Activated naive CD4-positive, alpha-beta T cell treated with anti-CD3 and anti-CD28 coated beads, Interleukin-2, amount 50 U/mL, for 24 hours (primary cell): ENCODE measurements at regions not wholly inside any gene's neighbourhood (a gene's known extent, or its start where the extent isn't known, plus 50 kb on each side); places are given as distances from the start of the nearest gene placed in this dataset.

ENCODE experiments used
- H3K27ac Mint-ChIP-seq: one replicate; pipeline ENCODE4 v1.8.0; 2021; ENCODE audit warnings: mild to moderate bottlenecking, mixed read lengths
- H3K27me3 Mint-ChIP-seq: one replicate; pipeline ENCODE4 v1.8.0; 2021; ENCODE audit warnings: mixed read lengths
- H3K36me3 Mint-ChIP-seq: one replicate; pipeline ENCODE4 v1.8.0; 2021; ENCODE audit warnings: mixed read lengths
- H3K4me1 Mint-ChIP-seq: one replicate; pipeline ENCODE4 v1.8.0; 2021; ENCODE audit warnings: mixed read lengths
- H3K4me3 Mint-ChIP-seq: one replicate; pipeline ENCODE4 v1.8.0; 2021; ENCODE audit warnings: mild to moderate bottlenecking, mixed read lengths
- H3K9me3 Mint-ChIP-seq: one replicate; pipeline ENCODE4 v1.8.0; 2021; ENCODE audit warnings: mixed read lengths

DNA sequence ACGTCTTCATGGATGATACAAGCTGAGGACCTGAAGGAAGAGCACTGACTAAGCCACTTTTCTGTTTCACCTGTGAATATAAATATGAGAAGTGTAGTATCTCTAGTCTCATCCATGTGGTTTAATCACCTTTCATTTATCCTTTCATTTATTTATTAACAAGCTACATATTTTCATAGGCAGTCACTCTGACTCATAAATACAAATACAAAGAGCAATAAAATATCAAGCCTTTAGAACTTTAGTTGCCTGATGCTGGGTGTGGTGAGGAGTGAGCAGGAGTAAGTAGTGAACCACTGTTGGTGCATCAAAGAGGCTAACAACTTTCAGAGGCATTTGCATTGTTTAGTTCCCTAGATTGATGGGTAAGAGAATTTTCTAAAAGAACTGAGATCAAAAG, 269.0 kb upstream of the C1orf87 start:
- H3K27ac Mint-ChIP-seq: no peak overlapping the region
- no peaks in the 10 kb centered on the region for H3K4me1 Mint-ChIP-seq

DNA sequence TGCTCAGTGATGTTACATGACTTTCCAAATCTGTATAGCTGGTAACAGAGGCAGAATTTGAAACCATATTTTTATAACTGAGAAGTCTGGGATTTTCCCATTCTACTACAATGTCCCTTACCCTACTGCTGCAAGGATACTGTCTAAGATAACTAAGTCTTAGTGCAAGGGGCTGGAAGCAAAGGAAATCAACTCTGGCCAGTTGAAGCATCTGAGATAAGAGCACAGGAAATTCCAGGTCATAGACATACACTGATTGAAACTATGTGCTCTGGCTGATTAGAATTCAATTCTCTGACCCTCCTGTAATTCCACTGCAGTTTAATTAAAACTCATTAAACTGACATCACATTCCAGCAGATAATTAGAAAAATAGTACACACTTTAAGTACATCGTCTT, 267.7 kb upstream of the C1orf87 start:
- Mint-ChIP-seq H3K4me3 (no peak overlapping the region), H3K36me3 (no peaks in the 10 kb centered on the region), H3K27ac (no peak overlapping the region), H3K9me3 (no peaks in the 10 kb centered on the region), H3K4me1 (no peaks in the 10 kb centered on the region), H3K27me3 (no peaks in the 10 kb centered on the region)

More for the DNA sequence above, 269.0 kb upstream of the C1orf87 start:
- Mint-ChIP-seq H3K36me3 (no peaks in the 10 kb centered on the region), H3K27me3 (no peaks in the 10 kb centered on the region), H3K4me3 (no peak overlapping the region), H3K9me3 (no peaks in the 10 kb centered on the region)

DNA sequence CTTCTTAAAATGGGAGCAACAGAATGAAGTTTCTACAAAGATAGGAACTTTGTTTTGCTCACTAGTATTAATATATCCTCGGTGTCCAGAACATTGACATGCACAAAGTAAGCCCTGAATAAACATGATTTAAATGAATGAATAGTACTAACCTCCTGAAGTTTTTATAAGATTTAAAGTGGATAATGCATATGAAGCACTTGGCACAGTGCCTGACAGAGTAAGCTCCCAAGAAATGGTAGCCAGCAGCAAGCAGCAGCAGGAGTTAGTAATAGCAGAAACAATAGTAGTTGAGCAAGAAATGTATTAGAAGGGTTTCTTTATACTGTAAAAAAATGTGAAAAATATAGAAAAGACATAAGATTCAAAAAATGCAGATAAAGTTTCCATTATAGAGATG, 258.1 kb upstream of the C1orf87 start:
- Mint-ChIP-seq H3K9me3 (peaks cover 8% of the 10 kb centered on the region), H3K4me1 (no peaks in the 10 kb centered on the region), H3K27ac (no peak overlapping the region), H3K36me3 (no peaks in the 10 kb centered on the region), H3K27me3 (peaks cover under 1% of the 10 kb centered on the region), H3K4me3 (no peak overlapping the region)

DNA sequence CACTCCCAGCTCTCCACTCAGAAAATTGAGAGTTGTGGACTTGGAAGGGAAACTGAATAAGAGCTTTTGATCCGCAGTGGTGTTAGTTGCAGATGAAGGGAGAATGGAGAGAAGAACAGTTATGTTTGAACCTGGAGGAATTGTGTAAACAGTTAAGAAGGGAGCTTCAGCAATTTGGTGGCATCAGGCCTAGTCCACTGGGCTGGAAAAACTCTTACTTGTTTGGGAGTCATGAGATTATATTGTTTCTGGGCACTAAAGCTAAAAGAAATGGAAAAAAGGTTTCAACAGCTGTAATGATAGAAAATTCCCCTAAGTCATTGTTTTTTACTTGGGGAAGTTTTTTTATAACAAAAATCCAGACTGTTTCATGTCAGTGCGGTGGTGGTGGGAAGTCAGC, 256.1 kb upstream of the C1orf87 start:
- Mint-ChIP-seq H3K27ac (no peak overlapping the region), H3K9me3 (peaks cover 13% of the 10 kb centered on the region), H3K36me3 (no peaks in the 10 kb centered on the region), H3K4me1 (no peaks in the 10 kb centered on the region), H3K27me3 (peaks cover 3% of the 10 kb centered on the region), H3K4me3 (no peak overlapping the region)

DNA sequence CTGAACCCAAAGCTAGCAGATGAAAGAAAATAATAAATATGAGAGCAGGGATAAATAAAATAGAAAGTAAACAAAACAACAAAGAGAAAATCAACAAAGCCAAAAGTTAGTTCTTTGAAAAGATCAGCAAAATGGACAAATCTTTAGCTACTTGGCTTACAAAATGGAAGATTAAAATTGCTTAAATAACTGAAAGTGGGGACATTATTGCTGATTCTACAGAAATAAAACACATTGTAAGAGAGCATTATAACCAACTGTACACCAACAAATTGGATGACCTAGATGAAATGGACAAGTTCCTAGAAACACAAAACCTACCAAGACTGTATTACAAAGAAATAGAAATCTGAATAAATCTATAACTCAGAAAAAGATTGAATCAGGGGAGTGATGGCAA, 238.3 kb upstream of the C1orf87 start:
- no peak overlapping the region for H3K4me3 Mint-ChIP-seq
- H3K4me1 Mint-ChIP-seq: no peaks in the 10 kb centered on the region

DNA sequence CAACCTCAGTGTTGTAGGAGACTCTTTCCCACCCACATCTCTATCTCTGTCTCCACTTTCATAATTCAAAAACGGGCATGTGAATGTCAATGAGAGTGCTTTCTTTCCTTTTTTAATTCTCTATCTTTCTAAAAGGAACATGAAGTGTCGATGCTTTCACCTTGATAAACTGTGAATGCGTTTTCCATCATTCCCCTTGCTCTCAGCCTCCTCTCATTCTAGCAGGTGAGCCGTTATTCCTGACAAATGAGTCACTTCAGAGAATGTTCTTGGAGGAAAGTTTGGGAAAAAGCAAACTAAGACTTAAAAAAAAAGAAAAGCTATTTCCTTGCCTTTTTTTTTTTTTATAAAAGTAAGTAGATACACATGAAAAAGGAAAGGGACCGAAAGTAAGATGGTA, 226.0 kb upstream of the C1orf87 start:
- no peaks in the 10 kb centered on the region for H3K36me3 Mint-ChIP-seq
- H3K4me1 Mint-ChIP-seq: no peaks in the 10 kb centered on the region
- H3K27ac Mint-ChIP-seq: no peak overlapping the region

More for the DNA sequence above, 238.3 kb upstream of the C1orf87 start:
- peaks cover 6% of the 10 kb centered on the region for H3K9me3 Mint-ChIP-seq
- H3K27ac Mint-ChIP-seq: no peak overlapping the region
- H3K36me3 Mint-ChIP-seq: no peaks in the 10 kb centered on the region
- peaks cover 3% of the 10 kb centered on the region for H3K27me3 Mint-ChIP-seq

DNA sequence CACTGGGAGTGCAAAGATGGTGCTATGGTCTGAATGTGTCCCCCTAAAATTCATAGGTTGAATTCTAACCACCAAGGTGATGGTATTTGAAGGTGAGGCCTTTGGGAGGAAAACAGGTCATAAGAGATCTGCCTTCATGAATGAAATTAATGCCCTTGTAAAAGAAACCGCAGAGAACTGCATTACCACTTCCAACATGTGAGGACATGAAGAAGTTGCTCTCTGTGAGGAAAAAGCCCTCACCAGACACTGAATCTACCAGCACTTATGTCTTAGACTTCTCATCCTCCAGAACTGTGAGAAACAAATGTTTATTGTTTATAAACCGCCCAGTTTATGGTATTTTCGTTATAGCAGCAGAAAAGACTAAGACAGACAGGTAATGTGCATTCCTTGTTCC, 224.7 kb upstream of the C1orf87 start:
- Mint-ChIP-seq H3K4me1 (no peaks in the 10 kb centered on the region), H3K9me3 (no peaks in the 10 kb centered on the region), H3K4me3 (no peak overlapping the region), H3K27me3 (no peaks in the 10 kb centered on the region), H3K27ac (no peak overlapping the region), H3K36me3 (no peaks in the 10 kb centered on the region)

More for the DNA sequence above, 226.0 kb upstream of the C1orf87 start:
- Mint-ChIP-seq H3K27me3 (no peaks in the 10 kb centered on the region), H3K4me3 (no peak overlapping the region), H3K9me3 (no peaks in the 10 kb centered on the region)

DNA sequence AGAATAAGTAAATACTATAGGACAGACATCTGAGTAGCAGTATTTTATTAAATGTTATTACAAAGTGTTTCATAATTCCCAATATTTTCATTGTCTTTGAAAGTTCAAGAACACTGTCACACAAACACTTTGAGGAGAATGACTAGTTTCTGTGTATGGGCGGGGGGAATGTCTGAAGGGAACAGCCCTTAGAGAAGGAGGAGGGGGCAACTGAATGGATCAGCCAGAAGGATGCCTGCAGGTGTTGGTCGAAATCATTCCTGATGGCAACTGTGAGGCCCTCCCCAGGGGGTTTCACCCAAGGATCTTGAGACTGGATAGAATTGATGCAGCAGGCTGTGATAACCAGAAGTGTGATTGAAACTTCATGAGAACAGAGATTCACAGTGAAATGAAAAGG, 223.2 kb upstream of the C1orf87 start:
- Mint-ChIP-seq H3K36me3 (no peaks in the 10 kb centered on the region), H3K9me3 (no peaks in the 10 kb centered on the region), H3K4me1 (no peaks in the 10 kb centered on the region), H3K4me3 (no peak overlapping the region), H3K27ac (no peak overlapping the region), H3K27me3 (no peaks in the 10 kb centered on the region)

DNA sequence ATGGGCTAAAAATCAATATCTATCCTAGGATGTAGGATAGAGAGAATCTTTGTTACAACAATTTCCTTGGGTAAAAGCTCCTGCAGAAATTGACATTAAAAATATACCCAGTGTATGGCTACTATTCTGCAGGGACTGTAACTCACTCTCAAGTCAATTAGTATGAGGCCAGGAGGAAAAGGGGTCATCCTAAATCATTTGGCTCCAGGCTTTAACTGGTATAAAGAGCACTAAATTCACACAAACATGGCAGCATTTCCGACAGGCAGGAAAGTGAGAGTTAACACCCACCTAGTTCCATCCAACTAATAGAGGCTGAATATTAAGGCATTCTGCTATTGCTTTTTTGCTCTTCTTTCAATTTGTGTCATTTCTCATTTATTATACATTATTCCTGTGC, 218.6 kb upstream of the C1orf87 start:
- no peaks in the 10 kb centered on the region for H3K4me1 Mint-ChIP-seq
- no peak overlapping the region for H3K27ac Mint-ChIP-seq
- H3K9me3 Mint-ChIP-seq: no peaks in the 10 kb centered on the region
- H3K4me3 Mint-ChIP-seq: no peak overlapping the region
- H3K36me3 Mint-ChIP-seq: no peaks in the 10 kb centered on the region
- no peaks in the 10 kb centered on the region for H3K27me3 Mint-ChIP-seq

DNA sequence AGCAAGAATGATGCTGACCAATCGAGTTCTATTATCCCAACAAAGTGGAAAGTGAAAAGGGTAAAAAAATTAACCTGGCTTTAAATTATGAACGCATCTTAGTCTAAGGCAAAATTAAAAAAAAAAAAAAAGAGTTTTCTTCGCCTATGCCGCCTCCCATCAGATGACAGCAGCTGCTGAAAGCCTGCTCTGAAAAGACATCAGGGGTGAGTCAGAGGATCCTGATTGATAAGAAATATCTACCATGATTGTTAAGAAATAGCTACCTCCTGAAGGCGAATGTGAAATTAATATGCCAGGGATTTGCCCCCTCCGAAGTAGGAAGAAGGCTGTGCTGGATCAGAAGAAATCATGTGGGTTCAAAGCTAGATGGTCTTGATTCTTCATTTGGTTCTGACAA, 216.8 kb upstream of the C1orf87 start:
- Mint-ChIP-seq H3K4me1 (no peaks in the 10 kb centered on the region), H3K9me3 (no peaks in the 10 kb centered on the region), H3K27ac (no peak overlapping the region), H3K36me3 (no peaks in the 10 kb centered on the region), H3K27me3 (no peaks in the 10 kb centered on the region), H3K4me3 (no peak overlapping the region)

DNA sequence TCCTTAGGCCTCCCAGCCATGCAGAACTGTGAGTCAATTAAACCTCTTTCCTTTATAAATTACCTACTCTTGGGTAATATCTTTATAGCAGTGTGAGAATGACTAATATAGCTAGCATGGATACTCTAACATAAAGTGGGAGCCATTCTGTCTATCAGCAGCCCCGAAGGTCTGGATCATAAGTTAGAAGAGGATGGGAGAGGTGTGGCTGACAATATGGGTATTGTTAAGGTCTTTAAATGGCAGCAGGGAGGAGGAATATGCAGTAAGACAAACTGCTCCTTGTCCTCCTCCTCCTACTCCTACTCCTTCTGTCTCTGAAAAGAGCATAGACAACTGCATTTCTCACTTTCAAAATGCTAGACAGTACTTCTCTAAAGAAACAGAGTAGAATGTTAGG, 214.0 kb upstream of the C1orf87 start:
- Mint-ChIP-seq H3K4me3 (no peak overlapping the region), H3K27ac (no peak overlapping the region), H3K9me3 (no peaks in the 10 kb centered on the region)

DNA sequence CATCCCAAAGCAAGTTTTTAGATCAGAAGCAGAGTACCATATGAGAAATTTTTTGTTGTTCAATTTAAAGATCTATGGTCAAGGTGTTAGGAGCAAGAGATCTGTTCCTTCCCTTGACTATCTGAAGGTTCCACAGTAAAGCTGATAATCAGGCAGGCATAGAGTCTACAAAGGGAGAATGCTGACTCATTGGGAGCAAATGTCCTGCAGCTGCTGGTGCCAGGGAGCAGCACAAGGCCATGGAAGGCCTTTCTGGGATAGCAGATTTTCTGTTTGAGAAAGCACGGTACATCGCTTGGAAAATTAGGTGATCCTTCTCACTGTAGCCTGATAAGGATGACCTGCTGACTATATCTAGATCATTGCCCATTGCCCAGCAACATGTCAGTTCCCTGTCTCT, 210.1 kb upstream of the C1orf87 start:
- H3K27ac Mint-ChIP-seq: no peak overlapping the region
- peaks cover 3% of the 10 kb centered on the region for H3K27me3 Mint-ChIP-seq
- no peaks in the 10 kb centered on the region for H3K9me3 Mint-ChIP-seq
- H3K4me1 Mint-ChIP-seq: peaks cover 10% of the 10 kb centered on the region
- H3K36me3 Mint-ChIP-seq: no peaks in the 10 kb centered on the region
- H3K4me3 Mint-ChIP-seq: no peak overlapping the region

More for the DNA sequence above, 214.0 kb upstream of the C1orf87 start:
- no peaks in the 10 kb centered on the region for H3K36me3 Mint-ChIP-seq
- peaks cover 1% of the 10 kb centered on the region for H3K27me3 Mint-ChIP-seq
- H3K4me1 Mint-ChIP-seq: no peaks in the 10 kb centered on the region

DNA sequence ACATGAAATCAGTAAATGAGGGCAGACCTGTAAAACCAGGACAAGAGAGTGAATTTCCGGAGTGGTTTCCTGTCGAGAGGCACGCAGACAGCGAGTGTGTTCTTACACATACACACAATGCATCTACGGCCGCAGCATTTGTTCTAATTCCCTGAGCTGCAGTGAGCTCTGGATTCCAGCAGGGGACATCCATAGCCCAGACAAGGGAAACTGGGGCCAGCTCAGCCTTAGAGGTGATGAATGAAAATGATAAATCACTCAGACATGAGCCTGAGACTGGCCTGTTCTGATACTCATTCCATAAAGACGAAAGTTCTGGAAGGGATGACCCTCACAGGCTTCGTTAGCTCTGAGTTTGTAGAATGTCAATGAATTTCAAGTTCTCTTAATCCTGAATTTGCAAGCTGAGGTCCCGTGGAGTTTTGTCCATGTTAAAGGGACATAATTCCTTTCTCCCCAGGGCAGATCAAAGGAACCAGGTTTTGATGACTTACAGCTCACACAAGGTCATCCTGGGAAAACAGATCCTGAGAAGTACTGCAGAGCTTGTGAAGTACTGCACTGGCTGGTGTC, 207.9 kb upstream of the C1orf87 start:
- Mint-ChIP-seq H3K27ac (no peak overlapping the region), H3K4me1 (peaks cover 10% of the 10 kb centered on the region), H3K4me3 (no peak overlapping the region), H3K9me3 (no peaks in the 10 kb centered on the region), H3K27me3 (peaks cover 3% of the 10 kb centered on the region), H3K36me3 (no peaks in the 10 kb centered on the region)

DNA sequence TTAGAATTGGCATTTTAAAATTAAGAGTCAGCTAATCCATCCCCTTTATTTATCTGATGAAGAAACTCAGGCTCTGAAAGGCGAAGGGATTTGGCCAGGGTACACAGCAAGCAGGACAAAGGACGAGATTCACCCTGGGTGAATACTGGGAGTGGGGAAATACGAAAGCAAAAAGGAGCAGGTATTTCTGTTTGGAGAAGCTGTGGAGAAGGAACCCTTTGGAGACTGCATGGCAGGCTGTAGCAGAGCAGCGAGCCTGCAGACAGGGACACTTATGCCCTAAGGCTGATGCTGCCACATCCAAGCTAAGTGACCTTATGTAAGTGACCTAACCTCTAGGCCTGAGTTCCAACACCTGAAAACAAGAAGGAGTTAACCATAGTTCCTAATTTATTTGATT, 207.2 kb upstream of the C1orf87 start:
- H3K9me3 Mint-ChIP-seq: no peaks in the 10 kb centered on the region
- no peaks in the 10 kb centered on the region for H3K36me3 Mint-ChIP-seq
- H3K4me1 Mint-ChIP-seq: peaks cover 10% of the 10 kb centered on the region
- H3K4me3 Mint-ChIP-seq: no peak overlapping the region
- peaks cover 3% of the 10 kb centered on the region for H3K27me3 Mint-ChIP-seq
- H3K27ac Mint-ChIP-seq: no peak overlapping the region

DNA sequence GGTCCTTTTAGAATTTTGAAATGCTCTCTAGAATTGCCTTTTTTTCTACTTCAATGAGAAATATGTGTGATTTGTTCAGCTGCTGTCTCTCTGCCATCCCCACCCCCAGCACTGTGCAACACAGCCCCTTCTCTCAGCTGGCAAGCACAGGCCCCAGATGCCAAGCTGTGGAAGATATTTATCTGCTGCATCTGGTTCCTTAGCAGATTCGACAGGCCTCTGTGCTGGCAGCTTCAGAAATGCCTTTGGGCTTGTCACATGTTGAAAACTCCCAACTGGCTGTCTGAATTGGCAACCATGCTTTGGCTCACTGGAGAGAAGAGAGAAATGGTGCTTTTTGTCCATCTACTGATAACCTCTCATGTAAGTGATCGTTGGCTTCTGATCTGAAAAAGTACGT, 206.7 kb upstream of the C1orf87 start:
- peaks cover 3% of the 10 kb centered on the region for H3K27me3 Mint-ChIP-seq

DNA sequence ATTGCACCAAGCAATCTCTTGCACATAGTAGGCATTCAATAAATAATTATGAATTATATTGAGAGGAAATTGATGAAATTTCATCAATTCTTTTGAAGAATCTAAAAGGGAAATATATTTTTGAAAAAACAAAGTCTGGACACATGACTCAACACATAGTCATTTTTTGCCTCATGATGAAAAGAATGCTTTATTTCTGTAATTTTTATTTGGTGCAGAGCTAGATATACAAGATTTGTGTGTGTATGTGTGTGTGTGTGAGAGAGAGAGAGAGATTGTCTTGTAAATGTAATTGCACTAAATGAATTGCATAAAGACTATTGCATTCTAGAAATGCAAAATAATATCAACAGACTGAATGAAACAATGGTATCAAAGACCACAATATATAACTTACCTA, 206.2 kb upstream of the C1orf87 start:
- no peak overlapping the region for H3K4me3 Mint-ChIP-seq
- H3K27ac Mint-ChIP-seq: no peak overlapping the region
- peaks cover 10% of the 10 kb centered on the region for H3K4me1 Mint-ChIP-seq
- no peaks in the 10 kb centered on the region for H3K9me3 Mint-ChIP-seq
- H3K36me3 Mint-ChIP-seq: no peaks in the 10 kb centered on the region
- peaks cover 3% of the 10 kb centered on the region for H3K27me3 Mint-ChIP-seq

More for the DNA sequence above, 206.7 kb upstream of the C1orf87 start:
- no peaks in the 10 kb centered on the region for H3K36me3 Mint-ChIP-seq
- peaks cover 10% of the 10 kb centered on the region for H3K4me1 Mint-ChIP-seq
- no peak overlapping the region for H3K4me3 Mint-ChIP-seq
- H3K9me3 Mint-ChIP-seq: no peaks in the 10 kb centered on the region
- no peak overlapping the region for H3K27ac Mint-ChIP-seq

DNA sequence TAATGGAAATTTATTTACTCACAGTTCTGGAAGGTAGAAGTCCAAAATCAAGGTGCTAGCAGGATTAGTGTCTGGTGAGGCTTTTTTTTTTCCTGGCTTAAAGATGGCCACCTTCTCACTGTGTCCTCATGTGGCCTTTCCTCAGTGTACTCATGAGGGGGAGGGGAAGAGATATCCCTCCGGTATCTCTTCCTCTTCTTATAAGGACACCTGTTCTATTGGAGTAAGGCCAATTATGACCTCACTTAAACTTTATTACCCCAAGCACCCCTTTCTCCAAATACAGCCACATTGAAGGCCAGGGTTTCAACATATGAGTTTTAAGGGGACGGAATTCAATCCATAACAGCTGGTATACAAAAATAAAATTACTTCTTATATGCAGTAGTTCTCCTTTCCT, 203.7 kb upstream of the C1orf87 start:
- H3K4me1 Mint-ChIP-seq: peaks cover 10% of the 10 kb centered on the region
- no peak overlapping the region for H3K4me3 Mint-ChIP-seq
- H3K9me3 Mint-ChIP-seq: no peaks in the 10 kb centered on the region
- H3K27ac Mint-ChIP-seq: no peak overlapping the region
- no peaks in the 10 kb centered on the region for H3K36me3 Mint-ChIP-seq
- peaks cover 3% of the 10 kb centered on the region for H3K27me3 Mint-ChIP-seq
